HT1080 (cell line): ENCODE measurements at regions not wholly inside any gene's neighbourhood (a gene's known extent, or its start where the extent isn't known, plus 50 kb on each side); places are given as distances from the start of the nearest gene placed in this dataset.
"Not testable (repeated sequence)": the region's sequence is repeated elsewhere in the genome, so short reads cannot be mapped to it uniquely, and the experiment has no call there.

ENCODE experiments used
- DNase-seq: peaks from one replicate; pipeline ENCODE4 v3.0.0-alpha.2; 2015; ENCODE audit warnings: low read depth

DNA sequence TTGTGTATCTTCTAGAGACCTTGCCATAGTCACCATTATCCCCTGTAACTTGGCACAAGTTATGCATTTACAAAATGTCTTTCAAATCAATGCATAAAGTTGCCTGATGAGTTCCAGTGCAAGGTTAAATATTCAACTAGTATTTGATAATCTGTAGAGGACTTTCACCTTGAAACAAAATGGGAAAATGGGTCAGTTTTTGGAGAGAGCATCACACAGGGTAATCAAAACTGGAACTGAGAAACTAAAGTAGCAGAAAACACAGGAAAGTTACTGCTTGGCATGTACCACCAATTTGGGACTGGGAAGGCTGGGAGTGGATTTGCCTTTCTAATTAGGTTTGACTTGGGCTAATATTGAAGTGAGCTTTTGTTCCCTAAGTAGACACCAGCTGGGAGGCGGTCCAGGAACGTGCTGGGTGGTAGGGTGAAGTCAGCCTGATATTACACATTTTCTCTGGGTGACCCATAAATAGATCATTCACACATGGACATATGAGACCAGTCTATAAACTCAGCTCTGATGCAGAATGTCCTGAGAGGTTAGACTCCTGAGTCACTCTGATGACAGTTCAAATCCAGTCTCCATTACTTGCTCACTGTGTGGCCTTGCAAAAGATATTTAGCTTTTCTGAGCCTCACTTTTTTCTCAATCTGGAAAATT lies 152.3 kb downstream of the PCTP start:
- DNase-seq, result no peak

DNA sequence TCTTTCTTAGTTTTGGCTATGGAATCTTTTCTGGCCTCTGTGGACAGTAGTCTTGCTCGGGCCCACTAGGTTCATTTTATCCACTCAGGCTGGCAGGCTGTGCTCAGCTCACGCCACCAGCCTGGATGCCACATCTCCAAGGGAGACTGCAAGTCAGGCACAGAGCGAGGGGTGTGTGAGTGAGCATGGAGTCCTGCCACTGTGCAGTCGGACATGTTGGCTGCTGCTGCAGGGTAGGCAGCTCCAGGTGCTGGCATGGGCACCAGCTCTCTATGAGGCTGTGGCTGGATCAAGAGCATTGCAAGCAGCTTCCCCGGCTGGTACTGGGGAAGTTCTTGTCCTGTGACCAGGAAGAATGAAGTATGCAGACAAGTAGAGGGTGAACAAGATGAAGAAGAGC lies 158.9 kb downstream of the PCTP start:
- DNase-seq, result no peak

DNA sequence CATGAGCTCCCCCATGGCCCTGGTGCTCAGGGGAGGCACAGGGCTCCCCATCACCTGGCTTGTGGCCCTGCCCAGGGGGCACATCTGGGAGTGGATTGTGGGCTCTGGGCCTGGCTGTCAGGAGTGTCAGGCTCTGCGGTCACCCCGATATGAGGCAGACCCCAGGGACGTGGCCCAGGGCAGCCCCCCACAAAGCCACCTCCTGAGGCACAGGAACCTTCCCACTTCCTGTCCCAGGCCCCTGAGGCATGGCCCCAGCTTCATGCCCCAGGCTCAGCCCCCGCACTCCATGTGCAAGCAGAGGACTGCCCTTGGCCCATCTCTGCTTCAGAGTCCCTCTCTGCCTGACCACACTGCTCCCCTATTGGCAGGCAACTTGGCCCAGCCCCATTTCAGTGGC lies 160.3 kb downstream of the PCTP start:
- no peak for DNase-seq

DNA sequence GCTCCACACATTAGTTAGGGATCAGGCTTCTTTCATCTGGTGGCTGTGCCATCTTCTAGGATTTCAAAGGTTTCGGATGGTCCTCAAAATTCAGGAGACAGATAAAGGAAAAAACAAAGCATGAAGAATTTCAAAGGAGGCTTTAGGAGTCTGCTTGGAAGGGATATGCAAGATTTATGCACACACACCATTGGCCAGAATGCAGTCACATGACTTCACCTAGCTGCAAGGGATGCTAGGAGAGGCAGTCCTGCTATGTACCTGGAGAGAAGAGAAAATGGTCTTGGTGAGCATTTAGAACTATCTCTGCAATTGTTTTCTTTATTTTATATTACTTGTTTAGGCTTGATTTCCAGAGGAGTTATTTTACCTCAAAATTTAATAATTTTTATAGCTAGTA lies 174.6 kb downstream of the PCTP start:
- no peak for DNase-seq

DNA sequence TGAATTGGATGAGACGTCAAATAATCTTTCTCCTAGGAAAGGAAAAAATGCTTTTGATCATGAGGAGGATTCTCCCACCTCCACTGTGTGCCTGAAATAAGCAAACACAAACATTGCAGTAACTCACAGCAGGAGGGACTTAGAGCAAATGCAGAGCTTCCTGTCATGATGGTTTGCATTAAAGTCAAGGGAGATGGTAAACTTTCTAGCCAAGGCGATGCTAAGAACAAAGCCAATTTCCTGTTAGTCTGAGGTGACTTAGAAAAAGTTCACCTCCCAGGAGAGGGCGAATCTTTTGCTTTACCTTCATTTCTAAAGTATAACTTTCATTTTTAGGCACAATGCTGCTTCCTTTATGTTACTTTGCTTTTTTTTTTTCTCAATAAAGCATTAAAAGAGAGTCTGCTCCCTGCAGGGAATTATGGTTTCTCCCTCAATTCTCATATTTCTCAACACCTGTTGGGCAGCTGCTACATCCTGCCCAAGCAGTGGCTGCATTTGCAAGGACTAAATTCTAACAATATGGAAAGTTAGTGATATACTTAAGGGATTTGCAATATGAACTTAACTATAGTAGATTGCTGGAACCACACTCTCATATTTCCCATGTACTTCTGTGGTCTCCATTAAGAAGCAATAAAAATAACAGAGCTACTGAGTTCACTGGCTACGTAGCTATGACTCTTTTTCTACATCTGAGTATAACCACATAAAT lies 175.6 kb downstream of the PCTP start:
- DNase-seq, result no peak

DNA sequence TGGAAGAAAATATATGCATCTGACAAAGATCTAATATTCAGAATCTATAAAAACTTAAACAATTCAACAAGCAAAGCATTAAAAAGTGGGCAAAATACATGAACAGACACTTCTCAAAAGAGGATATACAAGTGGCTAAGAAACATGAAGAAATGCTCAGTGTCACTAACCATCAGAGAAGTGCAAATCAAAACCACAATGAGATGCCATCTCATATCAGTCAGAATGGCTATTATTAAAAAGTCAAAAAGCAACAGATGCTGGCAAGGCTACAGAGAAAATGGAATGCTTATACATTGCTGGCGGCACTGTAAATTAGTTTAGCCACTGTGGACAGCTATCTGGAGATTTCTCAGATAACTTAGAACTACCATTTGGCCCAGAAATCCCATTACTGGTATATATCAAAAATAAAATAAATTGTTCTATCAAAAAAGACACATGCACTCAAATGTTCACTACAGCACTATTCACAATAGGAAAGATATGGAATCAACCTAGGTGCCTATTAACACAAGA lies 179.5 kb downstream of the PCTP start:
- no peak for DNase-seq

DNA sequence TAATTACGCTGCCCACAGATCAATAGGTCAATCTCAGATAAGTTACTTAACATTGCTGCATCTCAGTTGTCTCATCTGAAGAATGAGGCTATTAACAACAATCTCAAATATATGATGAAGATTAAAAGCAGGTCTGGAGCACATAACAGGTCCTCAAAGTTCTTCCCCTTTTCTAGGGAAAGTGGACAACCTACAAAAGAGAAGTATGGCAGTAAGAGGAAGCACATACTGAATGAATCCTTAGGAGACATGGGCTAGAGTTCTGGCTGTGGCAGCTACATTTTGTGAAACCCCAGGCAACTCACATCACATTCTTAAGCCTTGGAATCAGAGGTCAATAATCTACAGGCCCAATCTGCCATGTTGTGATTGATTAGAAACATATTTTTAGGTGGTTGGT lies 180.6 kb downstream of the PCTP start:
- no peak for DNase-seq

DNA sequence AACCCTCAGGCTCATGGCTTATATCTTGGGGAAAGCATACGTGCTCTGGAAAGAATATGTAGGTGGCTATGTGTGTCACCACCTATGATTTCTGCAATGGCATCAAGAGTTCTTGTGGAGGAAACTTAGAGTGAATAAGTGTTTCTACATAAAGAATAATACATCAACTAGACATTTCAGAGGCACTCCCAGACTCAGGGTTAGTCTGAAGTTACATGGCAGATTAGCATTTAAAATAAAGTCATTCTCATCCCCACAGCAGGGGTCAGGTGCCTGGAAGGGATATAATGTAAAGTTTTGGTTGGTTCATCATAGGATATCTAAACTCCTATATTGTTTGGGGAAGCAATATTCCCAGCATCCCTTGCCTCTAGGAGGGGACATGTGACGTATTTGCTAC lies 182.1 kb downstream of the PCTP start:
- DNase-seq, result no peak

DNA sequence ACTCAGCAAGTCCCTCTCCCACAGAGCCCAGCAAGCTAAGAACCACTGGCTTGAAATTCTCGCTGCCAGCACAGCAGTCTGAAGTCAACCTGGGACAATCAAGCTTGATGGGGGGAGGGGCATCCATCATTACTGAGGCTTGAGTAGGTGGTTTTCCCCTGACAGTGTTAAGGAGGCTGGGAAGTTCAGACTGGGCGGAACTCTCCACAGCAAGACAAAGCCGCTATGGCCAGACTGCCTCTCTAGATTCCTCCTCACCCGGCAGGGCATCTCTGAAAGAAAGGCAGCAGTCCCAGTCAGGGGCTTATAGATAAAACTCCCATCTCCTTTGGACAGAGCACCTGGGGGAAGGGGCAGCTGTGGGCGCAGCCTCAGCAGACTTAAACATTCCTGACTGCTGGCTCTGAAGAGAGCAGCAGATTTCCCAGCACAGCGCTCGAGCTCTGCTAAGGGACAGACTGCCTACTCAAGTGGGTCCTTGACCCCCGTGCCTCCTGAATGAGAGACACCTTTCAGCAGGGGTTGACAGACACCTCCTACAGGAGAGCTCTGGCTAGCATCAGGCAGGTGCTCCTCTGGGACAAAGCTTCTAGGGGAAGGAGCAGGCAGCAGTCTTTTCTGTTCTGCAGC lies 188.4 kb downstream of the PCTP start:
- not testable (repeated sequence) for DNase-seq

DNA sequence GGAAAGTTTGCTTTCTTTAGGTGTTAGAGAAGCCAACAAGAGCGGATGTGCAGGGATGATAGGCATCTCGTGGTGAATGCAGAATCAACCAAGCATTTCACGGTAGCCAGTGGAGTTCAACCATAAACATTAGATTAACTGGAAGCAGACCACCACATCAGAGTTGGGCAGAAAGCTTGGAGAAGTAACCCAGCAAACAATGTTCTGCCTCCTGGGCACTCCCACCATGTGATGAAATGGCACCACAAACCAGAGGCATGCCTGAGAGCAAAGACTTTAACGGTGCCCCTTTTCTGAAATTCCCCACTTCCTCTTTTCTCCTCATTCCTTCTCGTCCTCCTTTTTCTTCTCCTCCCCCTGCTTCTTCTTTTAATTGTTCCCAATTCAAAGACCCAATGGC lies 193.5 kb upstream of the ANKFN1 start:
- no peak for DNase-seq

DNA sequence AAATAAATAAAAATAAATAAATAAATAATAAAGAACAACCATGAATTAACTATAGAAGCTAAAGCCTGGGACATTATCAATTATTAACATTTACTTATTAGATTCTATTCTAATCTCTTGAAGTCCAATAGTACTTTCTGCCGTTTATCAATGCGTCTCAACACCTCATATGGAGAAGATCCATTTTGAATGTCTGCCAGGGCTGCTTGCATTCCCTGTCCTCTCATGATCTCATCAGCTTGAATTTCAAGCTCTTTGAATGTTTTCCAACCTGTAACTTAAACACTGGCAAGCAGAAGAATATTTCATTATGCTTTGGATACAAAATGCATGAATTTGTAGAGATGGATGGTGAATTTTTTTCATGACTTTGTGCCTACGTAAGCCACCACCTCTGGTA lies 191.9 kb upstream of the ANKFN1 start:
- DNase-seq, result no peak

DNA sequence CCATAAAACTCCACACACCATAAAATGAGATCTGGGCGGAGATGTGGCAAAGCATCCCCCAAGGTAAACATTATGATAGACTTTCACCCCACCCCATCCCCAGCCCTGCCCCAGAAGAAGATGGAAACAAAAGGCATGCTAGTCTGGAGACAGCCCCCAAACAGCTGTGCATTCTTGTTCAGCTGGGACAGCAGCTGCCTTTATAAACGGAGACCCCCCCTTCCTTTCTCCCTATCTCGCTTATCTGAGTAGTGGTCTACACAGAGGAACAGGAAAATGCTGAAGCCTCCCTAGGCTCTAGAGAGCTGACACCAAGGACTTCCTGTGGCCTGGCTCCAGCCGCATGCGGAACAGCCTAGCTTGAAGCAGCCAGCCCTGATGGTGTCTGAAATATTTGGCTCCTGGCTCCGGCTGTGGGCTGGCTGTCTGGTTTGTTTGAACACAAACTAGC lies 190.3 kb upstream of the ANKFN1 start:
- no peak for DNase-seq

DNA sequence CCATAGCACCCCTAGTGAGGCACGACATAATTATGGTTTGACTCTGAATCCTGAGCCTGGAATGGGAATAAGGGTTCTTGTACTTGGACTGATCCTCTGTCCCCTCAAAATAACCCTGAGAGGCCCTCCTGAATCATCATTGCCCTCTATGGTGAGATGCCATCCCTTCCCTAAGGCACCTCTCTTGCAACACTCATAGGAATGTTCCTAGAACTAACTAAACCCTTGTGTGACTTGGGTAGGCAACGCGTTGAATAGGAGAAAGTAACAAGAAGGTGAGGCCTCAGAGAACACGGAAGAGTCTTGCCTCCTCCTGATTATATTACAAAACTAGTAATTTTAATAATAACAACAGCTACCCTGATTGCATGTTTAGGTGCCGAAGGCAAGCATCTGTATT lies 189.1 kb upstream of the ANKFN1 start:
- no peak for DNase-seq

DNA sequence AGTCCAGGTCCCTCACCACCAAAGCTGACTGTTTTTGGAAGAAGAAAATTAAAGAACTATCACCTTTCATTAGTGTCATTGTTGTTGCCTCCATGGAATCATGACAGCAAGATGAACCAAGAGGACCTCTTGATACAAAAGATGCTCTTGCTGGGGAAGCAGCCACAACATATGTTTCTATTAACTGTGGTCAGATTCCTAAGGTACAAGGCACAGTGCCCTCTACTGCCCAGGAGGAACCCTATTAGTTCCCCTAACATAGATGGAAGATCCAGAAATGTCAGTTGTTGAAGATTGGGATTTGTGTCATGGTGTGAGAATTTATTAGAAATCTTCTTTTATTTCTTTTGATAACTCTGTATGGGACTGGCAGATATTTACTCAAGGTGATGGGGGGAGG lies 188.2 kb upstream of the ANKFN1 start:
- DNase-seq, result no peak

DNA sequence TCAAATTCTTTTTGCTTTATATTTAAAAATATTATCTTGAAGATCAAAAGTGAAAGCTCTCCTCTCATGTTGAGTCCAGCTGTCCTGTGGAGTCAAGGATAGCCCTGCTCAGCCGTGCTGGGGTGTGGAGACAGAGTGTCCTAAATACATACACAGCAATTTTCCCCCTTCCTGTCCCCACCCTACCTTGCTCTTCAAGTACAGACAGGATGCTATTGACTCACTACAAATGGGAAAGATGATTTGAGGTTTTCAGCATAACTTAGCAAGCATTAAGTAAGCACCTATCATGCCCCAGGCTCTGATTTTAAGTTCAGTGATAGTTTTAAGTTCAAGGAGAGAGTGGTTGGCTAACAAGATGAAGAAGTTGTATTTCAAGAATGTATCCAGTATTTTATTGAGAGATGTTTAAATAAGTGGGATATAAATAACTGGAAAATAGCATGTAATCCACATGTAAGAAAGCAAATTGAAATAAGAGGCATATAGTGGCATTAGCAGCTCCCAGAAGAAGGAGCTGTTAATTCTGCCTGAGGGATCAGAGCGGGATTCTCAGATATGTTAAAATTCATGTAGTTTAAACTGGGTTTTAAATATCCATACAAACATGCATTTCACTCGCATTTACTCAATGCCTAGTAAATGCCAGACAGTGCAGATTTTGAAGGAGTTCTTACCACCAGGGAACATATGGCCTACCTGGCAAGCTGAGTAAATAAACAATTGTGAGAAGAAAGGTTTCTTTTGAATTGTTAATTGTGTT lies 183.5 kb upstream of the ANKFN1 start:
- no peak for DNase-seq

DNA sequence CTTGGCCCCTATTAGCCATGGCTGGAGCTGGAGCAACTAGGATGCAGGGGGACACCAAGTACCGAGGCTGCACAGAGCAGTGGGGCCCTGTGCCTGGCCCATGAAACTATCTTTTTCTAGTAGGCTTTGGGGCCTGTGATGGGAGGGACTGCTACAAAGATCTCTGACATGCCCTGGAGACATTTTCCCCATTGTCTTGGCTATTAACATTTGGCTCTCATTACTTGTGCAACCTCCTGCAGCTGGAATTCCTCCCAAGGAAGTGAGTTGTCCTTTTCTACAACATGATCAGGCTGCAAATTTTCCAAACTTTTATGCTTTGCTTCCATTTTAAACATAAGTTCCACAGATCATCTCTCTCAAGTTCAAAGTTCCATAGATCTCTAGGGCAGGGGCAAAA lies 174.7 kb upstream of the ANKFN1 start:
- no peak for DNase-seq

DNA sequence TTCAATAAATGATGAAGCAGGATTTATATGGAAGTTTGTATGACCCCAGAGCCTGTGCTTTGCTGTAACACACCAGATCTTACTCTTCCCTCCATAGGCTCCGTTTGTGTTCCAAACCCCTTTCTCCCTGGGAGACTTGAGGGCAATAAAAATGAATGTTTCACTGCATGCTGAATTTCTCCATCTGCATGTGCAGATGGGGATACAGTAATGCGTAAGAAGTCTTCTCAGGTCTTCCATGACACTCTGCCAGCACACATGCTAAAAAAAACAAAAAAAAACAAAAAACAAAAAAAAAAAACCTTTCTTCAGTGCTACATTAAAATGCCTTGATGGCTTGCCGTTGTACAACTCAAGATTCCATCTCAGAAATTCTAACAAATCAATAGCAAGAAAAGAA lies 170.2 kb upstream of the ANKFN1 start:
- DNase-seq, result no peak

DNA sequence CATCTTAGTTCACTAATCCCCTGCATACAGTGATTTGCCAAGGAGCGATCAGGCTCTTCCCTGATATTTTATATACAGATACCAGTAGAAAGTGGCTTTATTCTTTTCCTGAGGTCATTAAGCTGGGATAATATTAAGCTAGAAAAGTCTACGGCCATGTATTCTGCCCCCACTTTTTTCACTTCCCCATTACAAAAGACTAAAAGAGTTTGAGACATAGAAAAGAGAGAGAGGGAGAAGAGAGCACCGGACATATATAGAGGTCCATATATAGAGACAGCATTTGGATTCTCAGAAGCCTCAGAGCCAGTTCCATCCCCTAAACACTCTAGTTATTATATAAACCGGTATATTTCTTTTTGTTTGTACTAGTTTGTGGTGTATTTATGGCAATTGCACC lies 166.5 kb upstream of the ANKFN1 start:
- no peak for DNase-seq

DNA sequence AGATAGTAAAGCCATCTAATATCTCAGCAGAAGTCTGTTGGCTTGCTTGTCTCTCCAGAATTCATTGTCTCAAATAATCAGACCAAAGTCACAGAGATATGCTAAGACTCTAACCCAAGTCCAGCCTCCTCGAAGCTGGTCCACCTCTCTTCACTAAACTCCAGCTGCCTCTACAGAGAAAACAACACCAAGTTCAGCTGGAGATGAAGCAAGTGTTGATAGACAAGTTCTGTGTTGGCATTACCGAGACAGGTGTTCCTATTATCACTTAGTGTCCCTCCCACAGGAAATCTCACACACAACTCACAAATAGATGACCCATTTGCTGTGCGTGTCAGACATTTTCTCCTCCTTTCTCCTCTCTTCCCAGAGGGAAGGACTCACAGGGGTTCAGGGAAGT lies 164.4 kb upstream of the ANKFN1 start:
- no peak for DNase-seq

DNA sequence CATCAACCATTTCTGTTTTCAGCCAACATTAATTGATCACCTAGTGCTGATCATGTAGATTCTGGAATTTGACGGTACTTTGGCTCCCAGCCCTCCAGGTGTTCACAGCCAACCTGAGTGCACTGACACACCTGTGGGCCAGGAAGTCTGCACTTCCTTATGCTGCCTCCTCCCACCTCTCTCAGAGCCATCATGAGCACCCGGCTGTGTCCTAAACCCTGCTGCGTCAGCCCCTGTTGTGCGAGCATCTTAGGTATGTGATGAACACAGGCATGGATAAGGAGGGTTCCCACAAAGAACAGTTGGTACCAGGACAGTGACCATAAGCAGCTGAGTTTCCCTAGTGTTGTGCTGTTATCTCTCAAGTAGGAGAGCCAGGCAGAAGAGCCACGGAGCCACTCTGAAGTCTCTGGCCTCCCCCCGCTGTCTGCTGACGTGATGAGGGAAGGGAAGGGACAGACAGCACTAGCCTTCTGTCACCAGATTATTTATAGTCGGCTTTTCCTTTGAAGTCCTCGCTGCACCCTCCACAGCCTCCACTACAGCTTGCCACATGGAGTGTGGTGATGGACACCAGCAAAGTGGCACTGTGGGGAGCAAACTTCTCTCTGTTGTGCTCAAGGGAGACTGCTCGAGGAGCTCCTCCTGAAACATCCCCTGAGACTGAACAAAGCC lies 162.8 kb upstream of the ANKFN1 start:
- no peak for DNase-seq

DNA sequence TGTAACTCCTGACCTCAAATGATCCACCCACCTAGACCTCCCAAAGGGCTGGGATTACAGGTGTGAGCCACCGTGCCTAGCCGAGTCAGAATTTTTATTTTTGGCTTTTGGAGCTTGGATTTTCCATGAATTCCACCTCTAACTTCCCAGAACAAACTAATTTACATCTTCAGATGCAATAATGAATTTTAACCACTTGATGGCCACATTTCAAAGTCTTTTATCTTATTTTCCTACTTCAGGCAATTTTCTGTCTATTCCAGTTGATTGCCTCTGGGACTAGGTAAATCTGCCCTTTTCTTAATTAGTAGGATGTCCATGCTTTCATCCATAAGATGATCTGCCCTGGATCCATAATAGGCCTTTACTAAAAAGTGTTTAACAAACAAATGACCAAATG lies 156.4 kb upstream of the ANKFN1 start:
- no peak for DNase-seq
